ENCODE measurements at regions not wholly inside any gene's neighbourhood (a gene's known extent, or its start where the extent isn't known, plus 50 kb on each side); places are given as distances from the start of the nearest gene placed in this dataset.

DNA sequence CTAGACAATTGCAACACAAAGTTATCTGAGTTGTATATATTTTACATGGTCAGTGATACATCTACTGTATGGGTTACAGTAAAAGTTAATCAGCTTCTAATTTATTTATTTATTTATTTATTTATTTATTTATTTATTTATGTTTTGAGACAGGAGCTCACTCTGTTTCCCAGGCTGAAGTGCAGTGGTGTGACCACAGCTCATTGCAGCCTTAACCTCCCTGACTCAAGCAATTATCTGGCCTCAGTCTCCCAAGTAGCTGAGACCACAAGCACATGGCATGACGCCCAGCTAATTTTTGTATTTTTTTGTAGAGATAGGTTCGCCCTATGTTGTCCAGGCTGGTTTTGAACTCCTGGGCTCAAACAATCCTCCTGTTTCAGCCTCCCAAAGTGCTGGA is 241.6 kb downstream of the PTPRC start:
- DNase-seq: no peak
- intact Hi-C loops (cut with micrococcal nuclease; ENCODE audit: unreplicated experiment): loop anchor here (10.0 kb wide), 1 partner anchor 234 kb away; no protein-coding TSS in a partner anchor
- POLR2A ChIA-PET: no interaction called here

GRCh38 chr1:198880818-198881597 is 242.2 kb downstream of the PTPRC start:
- POLR2A ChIA-PET: no interaction called here

More for the DNA sequence above, 241.6 kb downstream of the PTPRC start:
- no peaks in the 10 kb centered on the region for H3K9me3 Mint-ChIP-seq (ENCODE audit: unreplicated experiment)
- no peaks in the 10 kb centered on the region for H3K27me3 Mint-ChIP-seq (ENCODE audit: insufficient read depth, unreplicated experiment)
- Histone ChIP-seq H3K36me3 (ENCODE audit: control insufficient read depth, insufficient read depth, low read length) (no peaks in the 10 kb centered on the region), H3K4me3 (ENCODE audit: low read depth, low read length) (no peak overlapping the region), H3K4me1 (no peaks in the 10 kb centered on the region), H3K9me3 (no peaks in the 10 kb centered on the region), H3K27me3 (replicated peaks; ENCODE audit: control insufficient read depth, insufficient read depth, low read length) (no peaks in the 10 kb centered on the region)
- H3K4me3 Mint-ChIP-seq (ENCODE audit: unreplicated experiment): no peak overlapping the region
- no peak overlapping the region for H3K27ac Mint-ChIP-seq (ENCODE audit: unreplicated experiment)
- BruUV-seq (replicated peaks): no TSS peak
- peaks cover 13% of the 10 kb centered on the region for H3K36me3 Mint-ChIP-seq (ENCODE audit: insufficient read depth, unreplicated experiment)
- TF ChIP-seq, protein P1, sequence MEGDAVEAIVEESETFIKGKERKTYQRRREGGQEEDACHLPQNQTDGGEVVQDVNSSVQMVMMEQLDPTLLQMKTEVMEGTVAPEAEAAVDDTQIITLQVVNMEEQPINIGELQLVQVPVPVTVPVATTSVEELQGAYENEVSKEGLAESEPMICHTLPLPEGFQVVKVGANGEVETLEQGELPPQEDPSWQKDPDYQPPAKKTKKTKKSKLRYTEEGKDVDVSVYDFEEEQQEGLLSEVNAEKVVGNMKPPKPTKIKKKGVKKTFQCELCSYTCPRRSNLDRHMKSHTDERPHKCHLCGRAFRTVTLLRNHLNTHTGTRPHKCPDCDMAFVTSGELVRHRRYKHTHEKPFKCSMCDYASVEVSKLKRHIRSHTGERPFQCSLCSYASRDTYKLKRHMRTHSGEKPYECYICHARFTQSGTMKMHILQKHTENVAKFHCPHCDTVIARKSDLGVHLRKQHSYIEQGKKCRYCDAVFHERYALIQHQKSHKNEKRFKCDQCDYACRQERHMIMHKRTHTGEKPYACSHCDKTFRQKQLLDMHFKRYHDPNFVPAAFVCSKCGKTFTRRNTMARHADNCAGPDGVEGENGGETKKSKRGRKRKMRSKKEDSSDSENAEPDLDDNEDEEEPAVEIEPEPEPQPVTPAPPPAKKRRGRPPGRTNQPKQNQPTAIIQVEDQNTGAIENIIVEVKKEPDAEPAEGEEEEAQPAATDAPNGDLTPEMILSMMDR (IDR thresholded peaks at IDR 0.05; ENCODE audit: insufficient read depth in 1 of 2, low read depth in 1 of 2, low read length in 1 of 2, severe bottlenecking in 1 of 2, unreplicated experiment in 1 of 2): no peak
- CTCF ChIA-PET: no interaction called here
- H3K4me1 Mint-ChIP-seq (ENCODE audit: low read depth, unreplicated experiment): peaks cover 5% of the 10 kb centered on the region

DNA sequence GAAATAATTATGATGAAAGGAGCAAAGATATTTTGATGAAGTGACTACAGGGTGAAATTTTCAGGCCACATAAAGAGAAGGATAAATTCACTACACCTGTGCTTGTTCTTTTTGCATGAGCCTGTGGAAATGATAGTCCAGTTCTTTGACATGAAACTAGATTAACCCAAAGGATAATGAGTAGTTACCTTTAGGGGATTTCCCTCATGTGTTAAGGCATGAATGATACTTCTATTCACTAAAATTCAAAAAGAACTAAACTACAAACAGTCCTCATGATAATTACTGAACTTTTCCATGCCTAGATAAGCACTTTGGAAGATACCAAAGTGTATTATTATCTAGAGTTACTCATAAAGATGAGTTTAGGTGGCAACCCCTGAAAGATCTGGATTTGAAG is 244.3 kb downstream of the PTPRC start:
- no peaks in the 10 kb centered on the region for H3K36me3 ChIP-seq (ENCODE audit: control insufficient read depth, insufficient read depth, low read length)
- no peak for DNase-seq
- no peaks in the 10 kb centered on the region for H3K27me3 ChIP-seq (replicated peaks; ENCODE audit: control insufficient read depth, insufficient read depth, low read length)
- Mint-ChIP-seq H3K36me3 (ENCODE audit: insufficient read depth, unreplicated experiment) (peaks cover 13% of the 10 kb centered on the region), H3K4me3 (ENCODE audit: unreplicated experiment) (no peak overlapping the region), H3K27me3 (ENCODE audit: insufficient read depth, unreplicated experiment) (no peaks in the 10 kb centered on the region), H3K9me3 (ENCODE audit: unreplicated experiment) (no peaks in the 10 kb centered on the region), H3K4me1 (ENCODE audit: low read depth, unreplicated experiment) (peaks cover 6% of the 10 kb centered on the region), H3K27ac (ENCODE audit: unreplicated experiment) (no peak overlapping the region)
- TF ChIP-seq, protein P1 (IDR thresholded peaks at IDR 0.05; ENCODE audit: insufficient read depth in 1 of 2, low read depth in 1 of 2, low read length in 1 of 2, severe bottlenecking in 1 of 2, unreplicated experiment in 1 of 2): no peak
- no peak overlapping the region for H3K4me3 ChIP-seq (ENCODE audit: low read depth, low read length)
- ChIA-PET CTCF (no interaction called here), POLR2A (no interaction called here)
- no peaks in the 10 kb centered on the region for H3K9me3 ChIP-seq
- intact Hi-C loops (cut with micrococcal nuclease; ENCODE audit: unreplicated experiment): loop anchor here (10.0 kb wide), 1 partner anchor 232 kb away; no protein-coding TSS in a partner anchor
- H3K4me1 ChIP-seq: no peaks in the 10 kb centered on the region
- BruUV-seq (replicated peaks): no TSS peak

More at GRCh38 chr1:198880818-198881597, 242.2 kb downstream of the PTPRC start:
- H3K27me3 ChIP-seq (replicated peaks; ENCODE audit: control insufficient read depth, insufficient read depth, low read length): no peaks in the 10 kb centered on the region
- no peaks in the 10 kb centered on the region for H3K27me3 Mint-ChIP-seq (ENCODE audit: insufficient read depth, unreplicated experiment)
- no peaks in the 10 kb centered on the region for H3K9me3 ChIP-seq
- no peaks in the 10 kb centered on the region for H3K9me3 Mint-ChIP-seq (ENCODE audit: unreplicated experiment)
- H3K4me3 ChIP-seq (ENCODE audit: low read depth, low read length): no peak overlapping the region
- H3K4me1 Mint-ChIP-seq (ENCODE audit: low read depth, unreplicated experiment): peaks cover 6% of the 10 kb centered on the region
- intact Hi-C loops (cut with micrococcal nuclease; ENCODE audit: unreplicated experiment): loop anchor here (10.0 kb wide), 1 partner anchor 234 kb away; no protein-coding TSS in a partner anchor
- CTCF ChIA-PET: no interaction called here
- H3K4me1 ChIP-seq: no peaks in the 10 kb centered on the region
- BruUV-seq (replicated peaks): no TSS peak
- no peak overlapping the region for H3K4me3 Mint-ChIP-seq (ENCODE audit: unreplicated experiment)
- peak overlapping the region; percentile 8 for H3K27ac Mint-ChIP-seq (ENCODE audit: unreplicated experiment)
- TF ChIP-seq, protein P1 (IDR thresholded peaks at IDR 0.05; ENCODE audit: insufficient read depth in 1 of 2, low read depth in 1 of 2, low read length in 1 of 2, severe bottlenecking in 1 of 2, unreplicated experiment in 1 of 2): no peak
- DNase-seq: peak in 1 of 2 experiments; percentile 25
- H3K36me3 ChIP-seq (ENCODE audit: control insufficient read depth, insufficient read depth, low read length): no peaks in the 10 kb centered on the region
- H3K36me3 Mint-ChIP-seq (ENCODE audit: insufficient read depth, unreplicated experiment): peaks cover 13% of the 10 kb centered on the region

Measured in Caco-2 (cell line).